ENCODE measurements at regions not wholly inside any gene's neighbourhood (a gene's known extent, or its start where the extent isn't known, plus 50 kb on each side); places are given as distances from the start of the nearest gene placed in this dataset.
"Not testable (repeated sequence)": the region's sequence is repeated elsewhere in the genome, so short reads cannot be mapped to it uniquely, and the experiment has no call there.

GRCh38 chr4:9704551-9705332 lies 76.7 kb upstream of the DRD5 start:
- no peak overlapping the region for H2BK5ac ChIP-seq (ENCODE audit: low read length)
- no peaks in the 10 kb centered on the region for H3K79me2 ChIP-seq (ENCODE audit: control insufficient read depth, insufficient read depth, low read length)
- WGBS (ENCODE audit: extremely low coverage, insufficient coverage, low lambda C conversion rate): no CpG with 5 or more reads among the region's 13 CpGs
- H2AK5ac ChIP-seq (ENCODE audit: low read length): no peak overlapping the region
- H3K18ac ChIP-seq (ENCODE audit: low read length): no peak overlapping the region
- no peak overlapping the region for H4K8ac ChIP-seq (ENCODE audit: low read depth, low read length)
- no peak overlapping the region for H4K5ac ChIP-seq (ENCODE audit: low read length)
- H3K4me1 ChIP-seq (ENCODE audit: control insufficient read depth, low read depth, low read length): no peaks in the 10 kb centered on the region
- no peak overlapping the region for H3K23ac ChIP-seq (ENCODE audit: low read length)
- H3K27ac ChIP-seq (ENCODE audit: low read depth, low read length): no peak overlapping the region
- no peak overlapping the region for H3K4ac ChIP-seq (ENCODE audit: low read depth, low read length)
- H3K56ac ChIP-seq (ENCODE audit: low read length): no peak overlapping the region
- H2BK15ac ChIP-seq (replicated peaks; ENCODE audit: low read depth): no peak overlapping the region
- H3K79me1 ChIP-seq (ENCODE audit: low read length): no peaks in the 10 kb centered on the region
- no peaks in the 10 kb centered on the region for H3K36me3 ChIP-seq (ENCODE audit: control insufficient read depth, insufficient read depth, low read length)
- H2BK120ac ChIP-seq (ENCODE audit: low read depth, low read length): no peak overlapping the region
- no peak overlapping the region for H3K9ac ChIP-seq (ENCODE audit: low read length)
- H3K27me3 ChIP-seq (ENCODE audit: insufficient read depth, low read length, poor library complexity): no peaks in the 10 kb centered on the region
- H3K4me3 ChIP-seq (ENCODE audit: low read length): no peak overlapping the region
- H3K4me2 ChIP-seq (ENCODE audit: low read length): no peak overlapping the region
- peak; percentile 17 for DNase-seq

DNA sequence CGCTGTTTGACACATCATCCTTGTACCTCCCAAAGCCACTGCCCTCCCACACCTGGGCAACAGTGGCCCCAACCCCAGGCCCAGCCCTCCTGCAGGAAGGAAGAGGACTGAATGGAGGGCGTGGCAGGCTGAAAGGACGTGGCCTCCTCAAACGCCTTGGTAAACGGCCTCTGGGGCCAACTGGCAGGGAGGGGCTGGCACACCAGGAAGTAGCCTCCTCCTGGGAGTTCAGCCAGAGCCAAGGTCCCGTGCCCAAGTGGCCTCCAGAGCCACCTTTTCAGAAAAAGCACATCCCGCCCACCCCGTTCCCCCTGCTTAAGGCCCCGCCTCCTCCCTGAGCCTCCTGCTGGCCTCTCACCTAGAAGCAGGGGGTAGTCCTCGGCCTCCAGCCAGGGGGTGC lies 74.2 kb upstream of the DRD5 start:
- not testable (repeated sequence) for H3K4me3 ChIP-seq (ENCODE audit: low read length); H3K4ac ChIP-seq (ENCODE audit: low read depth, low read length); H3K36me3 ChIP-seq (ENCODE audit: control insufficient read depth, insufficient read depth, low read length); H3K79me2 ChIP-seq (ENCODE audit: control insufficient read depth, insufficient read depth, low read length); H4K8ac ChIP-seq (ENCODE audit: low read depth, low read length); H3K18ac ChIP-seq (ENCODE audit: low read length); H2BK120ac ChIP-seq (ENCODE audit: low read depth, low read length); H3K9ac ChIP-seq (ENCODE audit: low read length); H4K5ac ChIP-seq (ENCODE audit: low read length); H3K56ac ChIP-seq (ENCODE audit: low read length); H2BK5ac ChIP-seq (ENCODE audit: low read length); H2AK5ac ChIP-seq (ENCODE audit: low read length); H3K23ac ChIP-seq (ENCODE audit: low read length); H3K4me2 ChIP-seq (ENCODE audit: low read length); H3K4me1 ChIP-seq (ENCODE audit: control insufficient read depth, low read depth, low read length); H3K27me3 ChIP-seq (ENCODE audit: insufficient read depth, low read length, poor library complexity); H3K79me1 ChIP-seq (ENCODE audit: low read length); H3K27ac ChIP-seq (ENCODE audit: low read depth, low read length); DNase-seq; H2BK15ac ChIP-seq (replicated peaks; ENCODE audit: low read depth)
- WGBS (ENCODE audit: extremely low coverage, insufficient coverage, low lambda C conversion rate): no CpG with 5 or more reads among the region's 10 CpGs

GRCh38 chr4:9707936-9708335 lies 73.5 kb upstream of the DRD5 start:
- not testable (repeated sequence) for H3K9ac ChIP-seq (ENCODE audit: low read length); H3K18ac ChIP-seq (ENCODE audit: low read length); H3K56ac ChIP-seq (ENCODE audit: low read length); H2AK5ac ChIP-seq (ENCODE audit: low read length); H3K4ac ChIP-seq (ENCODE audit: low read depth, low read length); H3K27ac ChIP-seq (ENCODE audit: low read depth, low read length); H3K4me2 ChIP-seq (ENCODE audit: low read length); H3K4me3 ChIP-seq (ENCODE audit: low read length); H2BK120ac ChIP-seq (ENCODE audit: low read depth, low read length); H3K4me1 ChIP-seq (ENCODE audit: control insufficient read depth, low read depth, low read length); H3K23ac ChIP-seq (ENCODE audit: low read length); H3K27me3 ChIP-seq (ENCODE audit: insufficient read depth, low read length, poor library complexity); H3K79me2 ChIP-seq (ENCODE audit: control insufficient read depth, insufficient read depth, low read length); H4K5ac ChIP-seq (ENCODE audit: low read length); H3K36me3 ChIP-seq (ENCODE audit: control insufficient read depth, insufficient read depth, low read length); H2BK15ac ChIP-seq (replicated peaks; ENCODE audit: low read depth); H2BK5ac ChIP-seq (ENCODE audit: low read length); H4K8ac ChIP-seq (ENCODE audit: low read depth, low read length); DNase-seq; H3K79me1 ChIP-seq (ENCODE audit: low read length)
- no CpG with 5 or more reads among the region's 15 CpGs for WGBS (ENCODE audit: extremely low coverage, insufficient coverage, low lambda C conversion rate)

GRCh38 chr4:9709724-9710123 lies 71.7 kb upstream of the DRD5 start:
- Histone ChIP-seq H3K4ac (ENCODE audit: low read depth, low read length) (no peak overlapping the region), H3K23ac (ENCODE audit: low read length) (no peak overlapping the region), H3K56ac (ENCODE audit: low read length) (no peak overlapping the region), H3K4me2 (ENCODE audit: low read length) (no peak overlapping the region), H2BK5ac (ENCODE audit: low read length) (no peak overlapping the region), H4K5ac (ENCODE audit: low read length) (no peak overlapping the region), H3K9ac (ENCODE audit: low read length) (no peak overlapping the region), H2AK5ac (ENCODE audit: low read length) (no peak overlapping the region), H2BK15ac (replicated peaks; ENCODE audit: low read depth) (no peak overlapping the region), H3K4me3 (ENCODE audit: low read length) (no peak overlapping the region), H3K18ac (ENCODE audit: low read length) (no peak overlapping the region), H3K79me1 (ENCODE audit: low read length) (no peaks in the 10 kb centered on the region), H2BK120ac (ENCODE audit: low read depth, low read length) (no peak overlapping the region), H3K27ac (ENCODE audit: low read depth, low read length) (no peak overlapping the region), H3K36me3 (ENCODE audit: control insufficient read depth, insufficient read depth, low read length) (no peaks in the 10 kb centered on the region), H4K8ac (ENCODE audit: low read depth, low read length) (no peak overlapping the region), H3K79me2 (ENCODE audit: control insufficient read depth, insufficient read depth, low read length) (no peaks in the 10 kb centered on the region), H3K27me3 (ENCODE audit: insufficient read depth, low read length, poor library complexity) (no peaks in the 10 kb centered on the region), H3K4me1 (ENCODE audit: control insufficient read depth, low read depth, low read length) (no peaks in the 10 kb centered on the region)
- DNase-seq: no peak
- no CpG with 5 or more reads among the region's 11 CpGs for WGBS (ENCODE audit: extremely low coverage, insufficient coverage, low lambda C conversion rate)

DNA sequence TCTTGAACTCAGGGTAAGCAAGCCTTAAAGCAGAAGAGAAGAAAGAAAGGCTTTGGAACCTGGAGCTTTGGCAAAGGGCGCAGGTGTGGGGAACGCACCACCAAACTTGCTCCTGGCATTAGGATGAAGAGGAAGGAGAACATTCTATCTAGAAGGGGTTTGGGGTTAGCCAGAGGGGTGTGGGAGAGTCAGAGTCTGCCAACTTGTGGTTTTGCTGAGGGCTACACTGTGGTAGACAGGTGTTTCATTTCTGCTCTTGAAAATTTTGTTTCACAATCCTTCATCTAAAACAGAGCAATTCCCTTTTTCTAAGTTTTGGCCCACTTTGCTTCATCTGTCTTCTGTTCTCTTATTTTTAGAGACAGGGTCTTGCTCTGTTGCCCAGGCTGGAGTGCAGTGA lies 66.2 kb upstream of the DRD5 start:
- H3K4me2 ChIP-seq (ENCODE audit: low read length); H3K79me2 ChIP-seq (ENCODE audit: control insufficient read depth, insufficient read depth, low read length); H4K5ac ChIP-seq (ENCODE audit: low read length); H3K4me3 ChIP-seq (ENCODE audit: low read length); H3K56ac ChIP-seq (ENCODE audit: low read length); H3K27ac ChIP-seq (ENCODE audit: low read depth, low read length); H3K23ac ChIP-seq (ENCODE audit: low read length); H3K79me1 ChIP-seq (ENCODE audit: low read length); H2BK15ac ChIP-seq (replicated peaks; ENCODE audit: low read depth); H3K9ac ChIP-seq (ENCODE audit: low read length); H3K4me1 ChIP-seq (ENCODE audit: control insufficient read depth, low read depth, low read length); H2BK5ac ChIP-seq (ENCODE audit: low read length); H2BK120ac ChIP-seq (ENCODE audit: low read depth, low read length); H4K8ac ChIP-seq (ENCODE audit: low read depth, low read length); H3K27me3 ChIP-seq (ENCODE audit: insufficient read depth, low read length, poor library complexity); DNase-seq; H3K4ac ChIP-seq (ENCODE audit: low read depth, low read length); H3K18ac ChIP-seq (ENCODE audit: low read length); H3K36me3 ChIP-seq (ENCODE audit: control insufficient read depth, insufficient read depth, low read length); H2AK5ac ChIP-seq (ENCODE audit: low read length): not testable (repeated sequence)
- WGBS (ENCODE audit: extremely low coverage, insufficient coverage, low lambda C conversion rate): no CpG with 5 or more reads among the region's 2 CpGs

DNA sequence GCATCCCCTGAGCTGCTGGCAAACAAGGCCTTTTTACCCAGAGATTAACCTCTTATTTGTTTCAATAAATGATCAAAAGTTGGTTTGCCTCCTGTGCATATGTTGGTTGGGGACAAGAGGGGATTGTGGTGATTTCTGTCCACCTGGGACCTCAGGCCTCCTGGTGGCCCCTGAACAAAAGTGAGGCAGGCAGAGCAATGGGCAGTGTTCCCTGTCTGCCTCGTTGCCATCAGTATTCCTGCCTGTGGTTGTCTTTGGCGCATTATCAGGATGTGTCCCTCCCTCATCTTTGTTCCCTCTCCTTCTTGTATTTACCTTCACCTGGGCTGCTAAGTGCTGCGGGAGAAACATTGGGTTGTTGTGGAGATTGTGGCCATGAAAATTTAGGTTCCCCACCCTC lies 65.3 kb upstream of the DRD5 start:
- H3K27me3 ChIP-seq (ENCODE audit: insufficient read depth, low read length, poor library complexity): no peaks in the 10 kb centered on the region
- H4K5ac ChIP-seq (ENCODE audit: low read length): no peak overlapping the region
- H3K9ac ChIP-seq (ENCODE audit: low read length): no peak overlapping the region
- H2AK5ac ChIP-seq (ENCODE audit: low read length): no peak overlapping the region
- H2BK5ac ChIP-seq (ENCODE audit: low read length): no peak overlapping the region
- H3K4ac ChIP-seq (ENCODE audit: low read depth, low read length): no peak overlapping the region
- H3K4me3 ChIP-seq (ENCODE audit: low read length): no peak overlapping the region
- no peak overlapping the region for H2BK15ac ChIP-seq (replicated peaks; ENCODE audit: low read depth)
- WGBS (ENCODE audit: extremely low coverage, insufficient coverage, low lambda C conversion rate): no CpG with 5 or more reads among the region's 3 CpGs
- H3K79me2 ChIP-seq (ENCODE audit: control insufficient read depth, insufficient read depth, low read length): no peaks in the 10 kb centered on the region
- H4K8ac ChIP-seq (ENCODE audit: low read depth, low read length): no peak overlapping the region
- H2BK120ac ChIP-seq (ENCODE audit: low read depth, low read length): no peak overlapping the region
- H3K4me1 ChIP-seq (ENCODE audit: control insufficient read depth, low read depth, low read length): no peaks in the 10 kb centered on the region
- DNase-seq: no peak
- no peak overlapping the region for H3K4me2 ChIP-seq (ENCODE audit: low read length)
- no peak overlapping the region for H3K18ac ChIP-seq (ENCODE audit: low read length)
- H3K27ac ChIP-seq (ENCODE audit: low read depth, low read length): no peak overlapping the region
- no peak overlapping the region for H3K56ac ChIP-seq (ENCODE audit: low read length)
- no peaks in the 10 kb centered on the region for H3K36me3 ChIP-seq (ENCODE audit: control insufficient read depth, insufficient read depth, low read length)
- H3K23ac ChIP-seq (ENCODE audit: low read length): no peak overlapping the region
- H3K79me1 ChIP-seq (ENCODE audit: low read length): no peaks in the 10 kb centered on the region

Data from mesendoderm (in vitro differentiated cells).